ENCODE measurements at regions not wholly inside any gene's neighbourhood (a gene's known extent, or its start where the extent isn't known, plus 50 kb on each side); places are given as distances from the start of the nearest gene placed in this dataset.

DNA sequence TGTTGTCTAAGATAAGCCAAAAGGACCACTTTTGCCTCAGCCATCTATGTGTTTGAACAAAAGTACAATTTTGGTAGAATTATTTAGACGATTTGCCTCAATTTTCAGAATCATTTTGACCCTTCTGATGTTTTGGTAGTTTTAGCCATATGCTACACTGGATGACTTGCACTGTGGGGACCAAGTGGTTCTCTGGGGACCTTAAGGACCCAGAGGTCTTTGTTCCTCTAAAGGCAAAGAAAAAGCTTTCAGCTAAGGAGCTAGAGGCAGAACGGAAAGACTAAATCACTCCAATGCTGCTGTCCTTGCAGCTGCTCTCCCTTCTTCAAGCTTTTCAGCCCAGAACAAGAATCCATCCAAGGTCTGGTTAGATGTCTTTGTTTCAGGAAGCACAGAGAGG, 51.0 kb upstream of the APC start:
- Histone ChIP-seq H3K9me3 (no peaks in the 10 kb centered on the region), H3K36me3 (ENCODE audit: low read depth) (no peaks in the 10 kb centered on the region), H3K4me1 (ENCODE audit: low read depth) (no peaks in the 10 kb centered on the region), H3K4me3 (no peak overlapping the region)
- intact Hi-C loops (cut with DNase I, micrococcal nuclease), result no loop called here
- DNase-seq, result no peak
- no peak for ATAC-seq
- no peak for TF ChIP-seq CTCF (IDR thresholded peaks at IDR 0.05)

DNA sequence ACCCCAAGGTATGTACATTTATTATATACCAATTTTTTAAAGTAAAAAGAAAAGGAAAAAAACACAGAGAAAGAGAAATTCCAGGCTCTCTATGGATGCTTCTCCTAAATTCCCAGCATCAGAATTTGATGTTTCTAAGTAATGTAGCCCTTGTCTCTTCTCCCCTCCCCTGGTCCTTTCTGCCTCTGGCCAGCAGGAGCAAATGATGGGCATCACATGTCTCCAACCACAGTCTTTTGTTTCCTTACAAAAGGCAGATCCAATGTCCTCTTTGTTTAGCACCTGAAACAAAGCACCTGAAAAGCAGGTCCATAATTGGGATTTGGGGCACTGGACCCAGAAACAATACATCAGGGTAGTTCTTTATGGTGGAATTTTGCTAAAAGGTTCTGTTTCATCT, 50.4 kb upstream of the APC start:
- Histone ChIP-seq H3K4me1 (ENCODE audit: low read depth) (no peaks in the 10 kb centered on the region), H3K9me3 (no peaks in the 10 kb centered on the region), H3K36me3 (ENCODE audit: low read depth) (no peaks in the 10 kb centered on the region), H3K4me3 (no peak overlapping the region)
- intact Hi-C loops (cut with DNase I, micrococcal nuclease), result no loop called here
- TF ChIP-seq CTCF (IDR thresholded peaks at IDR 0.05), result no peak
- ATAC-seq (no peak), DNase-seq (no peak)
